Hematopoietic multipotent progenitor cell (in vitro differentiated cells): ENCODE measurements at regions not wholly inside any gene's neighbourhood (a gene's known extent, or its start where the extent isn't known, plus 50 kb on each side); places are given as distances from the start of the nearest gene placed in this dataset.
"Not testable (repeated sequence)": the region's sequence is repeated elsewhere in the genome, so short reads cannot be mapped to it uniquely, and the experiment has no call there.

Experiments
- DNase-seq, 3 donors: peaks; one replicate each; pipeline ENCODE4 v3.0.0-alpha.2; 2011 to 2015; ENCODE audit warnings: low read depth in 2 of 3, low spot score in 2 of 3

- DNase-seq, result no peak
Observed at GRCh38 chr13:99686944-99687411, 185.7 kb downstream of the TM9SF2 start.

- DNase-seq, result no peak
Observed at GRCh38 chr13:99686157-99686572, 184.9 kb downstream of the TM9SF2 start.

- DNase-seq, result no peak
Observed at GRCh38 chr13:99681695-99682094, 180.4 kb downstream of the TM9SF2 start.

- no peak for DNase-seq
Observed at GRCh38 chr13:99677116-99677951, 176.1 kb downstream of the TM9SF2 start.

- no peak for DNase-seq
Observed at GRCh38 chr13:99671746-99672145, 170.5 kb downstream of the TM9SF2 start.

- DNase-seq, result not testable (repeated sequence)
Observed at GRCh38 chr13:99669096-99669495, 167.8 kb downstream of the TM9SF2 start.

- no peak for DNase-seq
Observed at GRCh38 chr13:99666146-99666805, 165.0 kb downstream of the TM9SF2 start.

- DNase-seq, result no peak
Observed at GRCh38 chr13:99665711-99666110, 164.4 kb downstream of the TM9SF2 start.

GRCh38 chr13:99663908-99664307 is 162.6 kb downstream of the TM9SF2 start:
- no peak for DNase-seq

GRCh38 chr13:99663185-99663825 is 162.0 kb downstream of the TM9SF2 start:
- DNase-seq, result no peak

- DNase-seq, result no peak
Observed at GRCh38 chr13:99662678-99663077, 161.4 kb downstream of the TM9SF2 start.

GRCh38 chr13:99661791-99662190 is 160.5 kb downstream of the TM9SF2 start:
- no peak for DNase-seq

- no peak for DNase-seq
Observed at GRCh38 chr13:99659866-99660554, 158.7 kb downstream of the TM9SF2 start.

- DNase-seq, result no peak
Observed at GRCh38 chr13:99659226-99659625, 158.0 kb downstream of the TM9SF2 start.

GRCh38 chr13:99658261-99658991 is 157.2 kb downstream of the TM9SF2 start:
- DNase-seq, result peak; percentile 38 to 73 (median 58)

- peak; percentile 23 to 36 (median 31) for DNase-seq
Observed at GRCh38 chr13:99657848-99658260, 156.6 kb downstream of the TM9SF2 start.

GRCh38 chr13:99656844-99657381 is 155.6 kb downstream of the TM9SF2 start:
- peak in 2 of 3 donors; percentile 23 to 30 for DNase-seq

- peak; percentile 66 to 80 (median 68) for DNase-seq
Observed at GRCh38 chr13:99656092-99656745, 154.9 kb downstream of the TM9SF2 start.

GRCh38 chr13:99655351-99656091 is 154.2 kb downstream of the TM9SF2 start:
- DNase-seq, result peak in 1 of 3 donors; percentile 4
